Heart left ventricle (tissue), 16 donors: ENCODE measurements at regions not wholly inside any gene's neighbourhood (a gene's known extent, or its start where the extent isn't known, plus 50 kb on each side); places are given as distances from the start of the nearest gene placed in this dataset.

ENCODE experiments used
- ATAC-seq, 4 donors: fragments of 200-7000 bp; cut with Tn5 transposase; one replicate each; pipeline ENCODE4 v1.9.1; 2020 to 2022; ENCODE audit warnings: moderate library complexity in 4 of 4, mild to moderate bottlenecking in 3 of 4, moderate number of reproducible peaks in 1 of 4
- DNase-seq, 5 donors: peaks; one replicate each; pipeline ENCODE4 v3.0.0-alpha.2; 2020
- H3K27ac ChIP-seq, 12 donors: fragments of 200-600 bp; sonication (generic) in 4 of 12; one replicate each; pipeline versions ENCODE4 v1.5.0 to v1.8.0; 2016 to 2022; ENCODE audit warnings: mild to moderate bottlenecking in 2 of 12
- H3K27me3 ChIP-seq, 9 donors: fragments of 200-600 bp; sonication (generic) in 2 of 9; one replicate each; pipeline versions ENCODE4 v1.5.1 to v1.8.0; 2016 to 2022; ENCODE audit warnings: mild to moderate bottlenecking in 3 of 9
- H3K36me3 ChIP-seq, 9 donors: fragments of 200-600 bp; sonication (generic) in 2 of 9; one replicate each; pipeline versions ENCODE4 v1.5.0 to v1.8.0; 2018 to 2022; ENCODE audit warnings: mild to moderate bottlenecking in 2 of 9
- H3K4me1 ChIP-seq, 12 donors: fragments of 200-600 bp; sonication (generic) in 4 of 12; one replicate each; pipeline versions ENCODE4 v1.5.0 to v1.8.0; 2016 to 2022; ENCODE audit warnings: mild to moderate bottlenecking in 3 of 12
- H3K4me3 ChIP-seq, 12 donors: fragments of 200-600 bp; sonication (generic) in 4 of 12; one replicate each; pipeline versions ENCODE4 v1.5.0 to v1.8.0; 2017 to 2022; ENCODE audit warnings: mild to moderate bottlenecking in 9 of 12, moderate library complexity in 4 of 12
- H3K9me3 ChIP-seq, 12 donors: fragments of 200-600 bp; sonication (generic) in 4 of 12; one replicate each; pipeline versions ENCODE4 v1.5.0 to v1.8.0; 2016 to 2022; ENCODE audit warnings: mild to moderate bottlenecking in 1 of 12
- CTCF ChIP-seq, 12 donors: fragments of 200-600 bp; sonication (generic) in 4 of 12; IDR thresholded peaks; one replicate each; pipeline versions ENCODE4 v1.5.0 to v1.8.0; 2018 to 2022; ENCODE audit warnings: antibody characterized with exemption in 12 of 12, mild to moderate bottlenecking in 5 of 12
- POLR2A ChIP-seq, 2 donors: fragments of 450-650 bp; IDR thresholded peaks; one replicate each; pipeline ENCODE4 v1.6.1; 2017; ENCODE audit warnings: antibody characterized with exemption in 2 of 2, mild to moderate bottlenecking in 2 of 2, moderate library complexity in 2 of 2
- WGBS, 4 donors: extraction: QIAGEN DNeasy Blood & Tissue Kit in 2 of 4; methylation state at CpG; one replicate each; pipeline versions ENCODE4 v1.1.5 to v1.1.7; 2013 to 2018; 5-methylcytosine and 5-hydroxymethylcytosine counted together
- intact Hi-C, 10 donors: fragments of 100-400 bp; cut with DNase I; formaldehyde crosslinking; loops; one replicate each; pipeline versions ENCODE4 v1.11.1 to v1.14.2; 2022
- donor health status: ischemic (EF 13 %, LVEDD 7.1; RV severe dilation, severe dysfunction).
- donor health status: healthy with polysubstance abuse.
- donor health status: DM: no; HTN: yes; CAD: no.
- donor health status: DM: no; HTN: no; CAD: no.
- donor health status: ischemic (EF 25% LVEDD 6.9; RV normal size, moderate dysfunction).
- donor health status: ischemic (EF 25% LVEDD 5.7; RV mildly dilated, moderate dysfunction).
- donor health status: healthy.
- donor health status: DM: yes; HTN: yes; CAD: no.
- donor health status: ischemic (EF 35%, LVEDD 5.7; RV mildly dilated, moderate dysfunction).
- donor health status: nonischemic (EF 11% LVEDD 7.7; RV severe dilation, severe dysfunction).
- donor health status: DM: yes; HTN: yes; CAD: no.
- donor health status: PGD.
- donor health status: ischemic (EF 29% LVEDD 5.4; RV normal size, mild dysfunction).
- donor health status: nonischemic (EF 23%, LVEDD 6.1; RV moderate dilation, normal function).

DNA sequence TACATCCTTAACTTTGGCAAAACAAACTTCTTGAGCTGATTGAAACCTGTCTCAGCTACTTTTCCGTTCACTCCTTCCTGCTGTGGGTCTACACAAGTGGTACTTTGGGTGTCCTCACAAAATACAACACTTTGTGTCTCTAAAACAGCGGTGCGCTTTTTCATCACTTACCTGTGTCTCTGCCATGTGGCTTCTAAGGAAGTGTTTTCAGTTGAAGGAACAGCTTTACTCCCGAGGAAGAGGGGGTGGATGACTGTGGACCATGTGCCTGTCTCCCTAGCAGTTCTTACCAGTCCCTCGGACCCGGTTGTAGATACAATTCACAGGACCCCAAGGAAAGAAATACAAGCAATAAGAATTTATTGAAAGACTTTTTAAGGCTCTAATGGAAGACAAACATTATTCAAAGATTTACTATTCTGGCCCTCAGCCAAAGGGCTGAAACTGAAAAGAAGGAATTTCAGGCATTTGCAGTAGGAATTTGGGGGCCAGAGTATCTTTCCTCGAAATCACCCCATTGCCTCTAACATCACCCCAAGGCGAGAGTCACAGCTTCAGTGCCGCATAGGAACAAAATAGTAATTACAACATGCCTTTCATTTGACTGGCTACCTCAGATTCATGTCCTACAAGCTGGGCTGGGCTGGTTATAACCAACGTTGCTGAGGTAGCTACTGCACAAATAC lies 246.3 kb downstream of the ACTR3B start:
- H3K9me3 ChIP-seq: no peaks in the 10 kb centered on the region
- ATAC-seq: no peak
- no peak for DNase-seq
- WGBS, 4 donors: 60 to 74% (median 67%) methylated on average over 10 of the region's 10 CpGs
- no peaks in the 10 kb centered on the region for H3K36me3 ChIP-seq
- no peaks in the 10 kb centered on the region for H3K4me1 ChIP-seq
- TF ChIP-seq POLR2A (IDR thresholded peaks at IDR 0.05) (no peak), CTCF (IDR thresholded peaks at IDR 0.05) (no peak)
- no peak overlapping the region for H3K4me3 ChIP-seq
- intact Hi-C loops: no loop called here
- no peaks in the 10 kb centered on the region for H3K27me3 ChIP-seq
- H3K27ac ChIP-seq: no peak overlapping the region

DNA sequence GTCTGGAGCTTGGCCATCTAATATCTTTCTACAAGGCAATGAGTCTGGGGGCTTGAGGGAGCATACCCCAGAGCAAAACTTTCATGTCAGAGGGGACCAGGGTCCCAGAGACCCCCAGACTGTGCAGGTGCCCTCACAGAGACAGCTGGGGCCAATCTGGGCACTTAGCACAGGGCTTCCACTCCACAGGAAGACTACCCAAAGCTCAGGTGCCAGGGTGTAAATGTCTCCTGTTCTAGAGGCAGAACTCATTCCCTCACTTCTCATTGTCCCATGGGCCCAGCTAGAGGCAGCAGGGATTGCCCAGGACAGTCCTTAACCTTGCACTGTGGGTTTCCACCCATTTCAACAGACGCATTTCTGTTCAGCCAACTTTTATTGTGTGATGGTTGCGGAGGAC lies 246.9 kb downstream of the ACTR3B start:
- intact Hi-C loops: no loop called here
- Histone ChIP-seq H3K9me3 (no peaks in the 10 kb centered on the region), H3K27ac (no peak overlapping the region), H3K4me3 (no peak overlapping the region), H3K36me3 (no peaks in the 10 kb centered on the region), H3K27me3 (no peaks in the 10 kb centered on the region), H3K4me1 (no peaks in the 10 kb centered on the region)
- 91 to 100% (median 94%) methylated on average over 2 of the region's 2 CpGs for WGBS, 4 donors
- no peak for DNase-seq
- TF ChIP-seq POLR2A (IDR thresholded peaks at IDR 0.05) (no peak), CTCF (IDR thresholded peaks at IDR 0.05) (no peak)
- no peak for ATAC-seq

- TF ChIP-seq POLR2A (IDR thresholded peaks at IDR 0.05) (no peak), CTCF (IDR thresholded peaks at IDR 0.05) (no peak)
- Histone ChIP-seq H3K36me3 (no peaks in the 10 kb centered on the region), H3K27me3 (no peaks in the 10 kb centered on the region), H3K27ac (no peak overlapping the region), H3K9me3 (no peaks in the 10 kb centered on the region), H3K4me3 (no peak overlapping the region), H3K4me1 (no peaks in the 10 kb centered on the region)
- intact Hi-C loops: no loop called here
- WGBS, 4 donors: 79 to 89% (median 86%) methylated on average over 8 of the region's 8 CpGs
- DNase-seq (no peak), ATAC-seq (no peak)
Measured at GRCh38 chr7:153006911-153007310, 247.4 kb downstream of the ACTR3B start.

DNA sequence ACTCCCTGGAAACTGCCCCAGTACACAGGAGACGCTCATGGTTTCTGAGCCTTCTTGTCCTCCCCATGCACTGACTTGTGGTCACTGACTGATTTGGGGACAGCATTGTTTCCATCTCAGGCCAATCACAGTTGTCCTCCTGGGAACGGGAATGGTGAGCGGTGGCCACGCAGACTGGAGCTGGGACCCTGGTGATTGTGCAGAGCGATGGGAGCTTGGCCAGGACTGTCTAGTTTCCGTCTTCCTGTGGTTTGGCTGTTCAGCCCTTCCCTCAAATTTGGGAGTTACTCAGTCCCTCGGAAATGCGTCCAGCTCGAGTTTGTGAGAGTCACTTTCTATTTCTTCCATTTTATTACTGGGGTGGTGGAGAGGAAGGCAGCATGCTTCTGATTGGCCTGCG lies 250.9 kb downstream of the ACTR3B start:
- DNase-seq (no peak), ATAC-seq (no peak)
- no peaks in the 10 kb centered on the region for H3K4me1 ChIP-seq
- no peaks in the 10 kb centered on the region for H3K27me3 ChIP-seq
- no peaks in the 10 kb centered on the region for H3K36me3 ChIP-seq
- TF ChIP-seq CTCF (IDR thresholded peaks at IDR 0.05) (no peak), POLR2A (IDR thresholded peaks at IDR 0.05) (no peak)
- no peaks in the 10 kb centered on the region for H3K9me3 ChIP-seq
- H3K27ac ChIP-seq: no peak overlapping the region
- intact Hi-C loops: no loop called here
- WGBS, 4 donors: 76 to 85% (median 83%) methylated on average over 7 to 10 of the region's 10 CpGs
- H3K4me3 ChIP-seq: no peak overlapping the region
